Kidney epithelial cell (primary cell): ENCODE measurements at regions not wholly inside any gene's neighbourhood (a gene's known extent, or its start where the extent isn't known, plus 50 kb on each side); places are given as distances from the start of the nearest gene placed in this dataset.

Experiments
- DNase-seq: peaks from one replicate; pipeline ENCODE4 v3.0.0-alpha.2; 2010; ENCODE audit warnings: low read depth
- H3K27me3 ChIP-seq: 2 replicates; pipeline ENCODE4 v1.6.0; 2011; ENCODE audit warnings: low read length; ENCODE audit not compliant: control insufficient read depth, insufficient read depth
- H3K36me3 ChIP-seq: 2 replicates; pipeline ENCODE4 v1.5.1; 2011; ENCODE audit warnings: low read length; ENCODE audit not compliant: control insufficient read depth, insufficient read depth
- H3K4me3 ChIP-seq: 2 replicates; pipeline ENCODE4 v1.5.1; 2011; ENCODE audit warnings: low read depth, mild to moderate bottlenecking, control low read depth, low read length
- TF ChIP-seq, protein P1 (sequence below): IDR thresholded peaks from 2 replicates; pipeline ENCODE4 v1.5.1; 2011; ENCODE audit warnings: mild to moderate bottlenecking, moderate library complexity, low read length, control low read depth, inconsistent platforms; ENCODE audit not compliant: insufficient read depth, poor library complexity, severe bottlenecking

DNA sequence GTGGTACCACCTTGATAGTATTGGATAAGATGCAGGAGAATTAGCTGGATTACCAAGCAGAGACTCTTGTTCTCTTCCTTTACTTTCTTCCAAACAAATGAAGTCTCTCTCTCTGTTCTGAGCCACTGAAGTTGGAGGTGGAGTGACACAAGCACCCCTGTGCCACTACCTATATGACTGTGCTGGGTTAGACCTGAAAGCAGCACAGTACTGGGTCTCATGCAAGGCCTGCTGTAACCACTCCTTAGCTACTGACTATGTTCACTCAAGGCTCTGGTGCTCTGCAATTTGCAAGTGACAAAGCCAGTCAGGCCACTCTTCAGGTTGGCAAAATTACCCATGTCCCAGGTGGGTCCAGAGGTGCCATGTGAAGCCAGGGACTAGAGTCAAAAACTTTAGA lies 389.6 kb upstream of the MAOA start:
- Histone ChIP-seq H3K4me3 (no peak overlapping the region), H3K36me3 (no peaks in the 10 kb centered on the region), H3K27me3 (no peaks in the 10 kb centered on the region)
- TF ChIP-seq, protein P1, sequence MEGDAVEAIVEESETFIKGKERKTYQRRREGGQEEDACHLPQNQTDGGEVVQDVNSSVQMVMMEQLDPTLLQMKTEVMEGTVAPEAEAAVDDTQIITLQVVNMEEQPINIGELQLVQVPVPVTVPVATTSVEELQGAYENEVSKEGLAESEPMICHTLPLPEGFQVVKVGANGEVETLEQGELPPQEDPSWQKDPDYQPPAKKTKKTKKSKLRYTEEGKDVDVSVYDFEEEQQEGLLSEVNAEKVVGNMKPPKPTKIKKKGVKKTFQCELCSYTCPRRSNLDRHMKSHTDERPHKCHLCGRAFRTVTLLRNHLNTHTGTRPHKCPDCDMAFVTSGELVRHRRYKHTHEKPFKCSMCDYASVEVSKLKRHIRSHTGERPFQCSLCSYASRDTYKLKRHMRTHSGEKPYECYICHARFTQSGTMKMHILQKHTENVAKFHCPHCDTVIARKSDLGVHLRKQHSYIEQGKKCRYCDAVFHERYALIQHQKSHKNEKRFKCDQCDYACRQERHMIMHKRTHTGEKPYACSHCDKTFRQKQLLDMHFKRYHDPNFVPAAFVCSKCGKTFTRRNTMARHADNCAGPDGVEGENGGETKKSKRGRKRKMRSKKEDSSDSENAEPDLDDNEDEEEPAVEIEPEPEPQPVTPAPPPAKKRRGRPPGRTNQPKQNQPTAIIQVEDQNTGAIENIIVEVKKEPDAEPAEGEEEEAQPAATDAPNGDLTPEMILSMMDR: no peak
- no peak for DNase-seq

DNA sequence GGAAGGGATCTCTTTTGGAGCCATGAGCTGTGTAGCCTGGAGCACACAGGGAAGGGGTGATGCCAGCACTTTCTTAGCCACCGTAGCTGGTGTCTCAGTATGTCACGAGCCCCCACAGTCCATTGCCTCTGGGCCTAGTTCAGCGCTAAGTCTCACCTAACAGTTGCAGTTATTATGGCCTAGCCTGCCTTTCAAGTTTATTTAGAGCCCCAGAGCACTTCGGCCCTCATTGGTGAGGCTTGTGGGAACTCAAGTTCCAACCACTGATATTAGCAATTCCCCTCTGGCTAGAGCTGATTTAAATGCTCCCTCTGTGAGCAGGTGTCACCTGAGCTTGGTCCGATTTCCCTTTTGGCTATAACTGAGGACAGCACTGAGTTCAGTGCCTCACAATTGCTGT lies 388.4 kb upstream of the MAOA start:
- no peak for DNase-seq
- TF ChIP-seq, protein P1: no peak
- H3K27me3 ChIP-seq: no peaks in the 10 kb centered on the region
- no peak overlapping the region for H3K4me3 ChIP-seq
- H3K36me3 ChIP-seq: no peaks in the 10 kb centered on the region

DNA sequence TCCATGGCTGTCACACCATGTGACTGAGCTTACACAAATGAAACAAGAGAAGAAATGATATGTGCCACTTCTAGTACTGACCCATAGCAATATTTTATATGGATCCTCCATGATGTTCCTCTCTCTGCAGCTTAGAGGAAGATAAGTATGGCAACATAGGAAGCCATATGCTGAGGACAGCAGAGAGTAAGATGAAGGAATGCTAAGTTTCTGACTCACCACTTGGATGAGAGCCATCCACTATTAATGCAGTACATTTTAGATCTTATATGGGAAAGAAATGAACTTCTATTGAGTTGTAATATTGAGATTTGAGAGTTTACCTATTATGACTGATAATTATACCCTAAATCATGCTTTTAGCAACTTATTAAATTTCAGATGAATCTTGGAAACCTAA lies 386.9 kb upstream of the MAOA start:
- DNase-seq: no peak
- H3K27me3 ChIP-seq: no peaks in the 10 kb centered on the region
- H3K36me3 ChIP-seq: no peaks in the 10 kb centered on the region
- TF ChIP-seq, protein P1: no peak
- H3K4me3 ChIP-seq: no peak overlapping the region

DNA sequence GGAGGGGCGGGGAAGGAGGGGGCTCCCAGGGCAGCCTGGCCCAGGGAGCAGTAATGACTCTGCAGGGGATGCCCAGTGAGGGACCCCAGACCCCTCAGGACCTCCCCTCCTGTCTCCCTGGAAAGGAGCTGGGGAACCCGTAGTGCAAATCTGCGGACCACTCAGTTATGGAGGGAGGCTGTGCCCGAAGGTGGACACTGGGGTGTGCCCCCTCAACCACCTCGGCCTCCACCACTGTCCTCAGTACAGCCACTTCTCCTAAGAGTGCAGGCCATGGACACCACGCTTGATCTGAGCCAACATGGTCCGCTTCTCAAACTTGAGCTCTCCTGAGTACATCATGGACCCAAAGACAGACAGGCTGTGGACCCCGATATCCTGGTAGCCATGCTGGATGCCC lies 378.2 kb upstream of the MAOA start:
- TF ChIP-seq, protein P1: no peak

GRCh38 chrX:43278440-43278839 lies 377.7 kb upstream of the MAOA start:
- no peak for DNase-seq
- Histone ChIP-seq H3K27me3 (no peaks in the 10 kb centered on the region), H3K4me3 (no peak overlapping the region), H3K36me3 (no peaks in the 10 kb centered on the region)
- TF ChIP-seq, protein P1: no peak

More for the DNA sequence above, 378.2 kb upstream of the MAOA start:
- no peaks in the 10 kb centered on the region for H3K36me3 ChIP-seq
- DNase-seq: no peak
- H3K27me3 ChIP-seq: no peaks in the 10 kb centered on the region
- no peak overlapping the region for H3K4me3 ChIP-seq

- no peak overlapping the region for H3K4me3 ChIP-seq
- H3K36me3 ChIP-seq: no peaks in the 10 kb centered on the region
- TF ChIP-seq, protein P1: no peak
- DNase-seq: no peak
- H3K27me3 ChIP-seq: no peaks in the 10 kb centered on the region
Measured at GRCh38 chrX:43279341-43279808, 376.7 kb upstream of the MAOA start.
